Common myeloid progenitor, CD34-positive (primary cell): ENCODE measurements at regions not wholly inside any gene's neighbourhood (a gene's known extent, or its start where the extent isn't known, plus 50 kb on each side); places are given as distances from the start of the nearest gene placed in this dataset.

Experiments
- CTCF ChIA-PET: fragments of 350-600 bp; sonication (Branson Sonifier 250); formaldehyde crosslinking; loops from one replicate; lab custom pipeline; 2021; ENCODE audit warnings: antibody characterized with exemption; lab: Charles Lee
- POLR2A ChIA-PET: fragments of 350-600 bp; sonication (Branson Sonifier 250); formaldehyde crosslinking; loops from one replicate; lab custom pipeline; 2021; ENCODE audit warnings: antibody characterized with exemption; lab: Charles Lee
- DNase-seq, 3 donors: peaks; one replicate each; pipeline versions ENCODE4 v3.0.0 to v3.0.0-alpha.2; 2013
- H3K27ac ChIP-seq, 2 experiments: 1 replicate in 1 of 2; 2 replicates in 1 of 2; pipeline ENCODE4 v1.7.0; 2013; ENCODE audit warnings: inconsistent platforms in 2 of 2, low read length in 2 of 2, mild to moderate bottlenecking in 2 of 2, low read depth in 1 of 2, moderate library complexity in 1 of 2; ENCODE audit not compliant: severe bottlenecking in 2 of 2, insufficient read depth in 1 of 2, poor library complexity in 1 of 2
- H3K27me3 ChIP-seq, 5 experiments: replicated peaks in 2 of 5; 1 replicate in 3 of 5; 2 replicates in 2 of 5; pipeline versions ENCODE4 v1.6.1 to v1.7.0; 2013; ENCODE audit warnings: low read length in 4 of 5, mild to moderate bottlenecking in 2 of 5, moderate library complexity in 2 of 5, inconsistent platforms in 1 of 5; ENCODE audit not compliant: insufficient read depth in 5 of 5, control insufficient read depth in 4 of 5
- H3K36me3 ChIP-seq, 4 experiments: 1 replicate in 2 of 4; 2 replicates in 2 of 4; pipeline versions ENCODE4 v1.6.1 to v1.7.0; 2013; ENCODE audit warnings: low read length in 3 of 4, control low read depth in 1 of 4, mild to moderate bottlenecking in 1 of 4; ENCODE audit not compliant: control insufficient read depth in 4 of 4, insufficient read depth in 4 of 4
- H3K4me1 ChIP-seq, 4 experiments: 1 replicate in 3 of 4; 2 replicates in 1 of 4; pipeline versions ENCODE4 v1.6.1 to v1.7.1; 2013; ENCODE audit warnings: low read length in 3 of 4, mild to moderate bottlenecking in 3 of 4, control low read depth in 1 of 4, inconsistent platforms in 1 of 4, moderate library complexity in 1 of 4; ENCODE audit not compliant: control insufficient read depth in 4 of 4, insufficient read depth in 4 of 4; ENCODE audit errors: control extremely low read depth in 1 of 4
- H3K4me3 ChIP-seq, 7 experiments: 1 replicate in 4 of 7; 2 replicates in 3 of 7; pipeline versions ENCODE4 v1.5.1 to v1.7.0; 2013; ENCODE audit warnings: mild to moderate bottlenecking in 7 of 7, low read length in 6 of 7, moderate library complexity in 6 of 7, inconsistent platforms in 2 of 7, low read depth in 2 of 7, control low read depth in 1 of 7; ENCODE audit not compliant: insufficient read depth in 4 of 7, control insufficient read depth in 1 of 7; ENCODE audit errors: extremely low read depth in 1 of 7
- H3K9me3 ChIP-seq, 5 experiments: 1 replicate in 4 of 5; 2 replicates in 1 of 5; pipeline versions ENCODE4 v1.6.1 to v1.7.1; 2013; ENCODE audit warnings: low read length in 4 of 5, mild to moderate bottlenecking in 2 of 5, inconsistent platforms in 1 of 5, low read depth in 1 of 5, moderate library complexity in 1 of 5; ENCODE audit not compliant: control insufficient read depth in 4 of 5, insufficient read depth in 2 of 5; ENCODE audit errors: control extremely low read depth in 1 of 5
- WGBS: methylation state at CpG from one replicate; pipeline ENCODE4 v1.1.5; 2013; ENCODE audit not compliant: insufficient coverage; 5-methylcytosine and 5-hydroxymethylcytosine counted together

DNA sequence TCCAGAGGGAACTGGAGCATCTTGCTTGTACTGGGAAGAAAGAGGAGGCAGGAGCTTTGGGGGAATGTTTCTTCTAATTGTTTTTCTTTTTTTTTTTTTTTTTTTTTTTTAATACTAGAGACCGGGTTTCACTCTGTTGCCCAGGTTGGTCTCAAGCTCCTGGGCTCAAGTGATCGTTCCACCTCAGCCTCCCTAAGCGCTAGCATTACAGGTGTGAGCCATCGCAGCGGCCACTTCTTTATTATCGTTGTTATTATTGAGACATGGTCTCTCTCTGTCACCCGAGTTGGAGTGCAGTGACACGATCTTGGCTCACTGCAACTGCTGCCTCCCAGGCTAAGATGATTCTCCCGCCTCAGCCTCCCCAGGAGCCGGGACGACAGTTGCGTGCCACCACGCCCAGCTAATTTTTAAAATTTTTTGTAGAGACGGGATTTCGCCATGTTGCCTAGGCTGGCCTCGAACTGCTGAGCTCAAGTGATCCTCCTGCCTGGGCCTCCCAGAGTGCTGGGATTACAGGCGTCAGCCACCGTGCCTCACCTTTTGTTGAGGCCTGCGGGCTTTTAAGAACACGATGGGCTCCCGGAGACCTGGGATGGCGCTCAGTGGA, 137.3 kb upstream of the GSE1 start:
- CTCF ChIA-PET: interaction anchor here (0.7 to 4.2 kb wide), 4 partner anchors 10 to 30 kb away, joined by 3 to 14 read pairs (median 6); no protein-coding TSS in a partner anchor

DNA sequence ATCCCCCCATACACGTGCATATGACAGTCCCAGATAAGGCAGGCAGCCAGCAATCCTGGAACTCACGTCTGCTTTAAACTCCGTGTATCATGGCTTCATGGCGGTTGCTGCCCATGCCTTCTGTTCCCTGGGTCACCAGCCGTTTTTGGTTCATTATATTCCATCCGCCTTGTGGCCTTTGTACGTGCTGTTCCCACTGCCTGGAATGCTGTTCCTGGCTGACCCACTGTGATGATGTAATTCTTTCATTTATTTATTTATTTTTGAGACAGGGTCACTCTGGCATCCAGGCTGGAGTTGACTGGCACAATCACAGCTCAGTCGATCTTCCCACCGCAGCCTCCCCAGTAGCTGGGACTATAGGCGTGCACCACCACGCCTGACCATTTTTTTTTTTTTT, 136.7 kb upstream of the GSE1 start:
- no peaks in the 10 kb centered on the region for H3K27me3 ChIP-seq
- peaks cover 0 to 28% (median 13%) of the 10 kb centered on the region in 4 experiments for H3K4me1 ChIP-seq
- ChIA-PET CTCF (interaction anchor here (1.1 to 4.2 kb wide), 6 partner anchors 8 to 86 kb away, joined by 3 to 14 read pairs (median 4); no protein-coding TSS in a partner anchor), POLR2A (no interaction called here)
- no peaks in the 10 kb centered on the region for H3K9me3 ChIP-seq
- no peak overlapping the region for H3K4me3 ChIP-seq
- H3K36me3 ChIP-seq: no peaks in the 10 kb centered on the region
- 97% methylated on average over 9 of the region's 11 CpGs for WGBS
- DNase-seq: no peak
- H3K27ac ChIP-seq: no peak overlapping the region

More for the DNA sequence above, 137.3 kb upstream of the GSE1 start:
- Histone ChIP-seq H3K27me3 (no peaks in the 10 kb centered on the region), H3K4me1 (peaks cover 0 to 31% (median 15%) of the 10 kb centered on the region in 4 experiments), H3K4me3 (no peak overlapping the region), H3K27ac (no peak overlapping the region), H3K9me3 (no peaks in the 10 kb centered on the region), H3K36me3 (no peaks in the 10 kb centered on the region)
- WGBS: over 99% methylated on average over 17 of the region's 22 CpGs
- DNase-seq: no peak
- POLR2A ChIA-PET: no interaction called here

DNA sequence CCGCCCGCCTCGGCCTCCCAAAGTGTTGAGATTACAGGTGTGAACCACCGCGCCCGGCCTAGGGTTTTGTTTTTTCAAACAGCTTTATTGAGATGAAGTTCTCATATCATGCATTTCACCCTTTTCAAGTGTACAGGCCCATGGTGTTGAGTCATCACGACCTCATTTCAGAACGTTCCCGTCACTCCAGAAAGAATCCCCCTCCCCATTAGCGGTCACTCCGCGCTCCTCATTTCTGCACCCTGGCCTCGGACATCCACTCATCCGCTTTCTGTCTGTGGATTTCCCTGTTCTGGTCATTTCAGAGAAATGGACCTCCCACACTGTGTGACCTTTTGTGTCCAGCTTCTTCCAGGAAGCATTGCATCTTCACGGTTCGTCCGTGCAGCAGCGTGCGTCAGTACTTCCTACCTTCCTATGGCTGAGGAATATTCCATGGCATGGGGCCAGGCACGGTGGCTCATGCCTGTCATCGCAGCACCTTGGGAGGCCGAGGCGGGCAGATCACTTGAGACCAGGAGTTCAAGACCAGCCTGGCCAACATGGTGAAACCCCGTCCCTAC, 135.2 kb upstream of the GSE1 start:
- no peak for DNase-seq
- WGBS: 93% methylated on average over 20 of the region's 24 CpGs
- Histone ChIP-seq H3K27ac (no peak overlapping the region), H3K27me3 (no peaks in the 10 kb centered on the region), H3K36me3 (no peaks in the 10 kb centered on the region), H3K9me3 (no peaks in the 10 kb centered on the region), H3K4me3 (no peak overlapping the region), H3K4me1 (peaks cover 0 to 19% (median 9%) of the 10 kb centered on the region in 4 experiments)
- ChIA-PET CTCF (interaction anchor here (0.6 to 4.2 kb wide), 8 partner anchors 10 to 875 kb away, joined by 3 to 14 read pairs (median 4); no protein-coding TSS in a partner anchor), POLR2A (no interaction called here)

DNA sequence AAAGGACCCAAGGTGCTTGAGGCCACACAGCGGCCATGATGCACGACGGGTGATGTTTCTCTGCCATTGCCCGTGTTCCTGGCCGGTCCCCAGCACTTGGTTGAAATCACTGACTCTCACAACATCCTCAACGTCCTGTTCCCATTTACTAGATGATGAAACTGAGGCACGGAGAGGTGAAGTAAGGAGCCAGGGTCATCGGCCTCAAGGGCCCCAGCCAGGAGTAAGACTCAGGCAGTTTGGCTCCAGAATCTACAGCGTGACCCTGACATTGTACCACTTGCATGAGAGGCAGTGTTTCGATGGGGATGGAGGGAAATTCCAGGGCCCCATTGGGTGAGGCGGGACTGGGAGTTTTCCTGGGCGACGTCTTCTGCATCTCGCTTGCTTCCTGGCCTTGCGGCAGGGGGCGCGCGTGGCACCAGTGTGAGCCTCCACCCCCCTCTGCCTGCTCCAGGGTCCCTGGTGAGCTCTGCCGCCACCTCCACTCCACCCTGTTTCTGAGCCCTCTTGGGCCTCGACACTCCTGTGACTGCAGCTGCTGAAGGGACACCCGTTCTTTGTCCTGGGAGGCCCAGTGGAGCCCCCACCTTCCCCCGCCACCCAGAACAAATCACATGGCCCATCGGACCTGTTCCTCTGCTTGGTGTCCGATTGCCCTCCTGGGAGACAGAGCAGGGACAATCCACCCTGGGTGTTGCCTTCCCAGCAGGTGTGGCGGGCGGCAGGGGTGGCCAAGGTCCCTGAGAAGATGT, 133.0 kb upstream of the GSE1 start:
- H3K27me3 ChIP-seq: no peaks in the 10 kb centered on the region
- no peak overlapping the region for H3K27ac ChIP-seq
- DNase-seq: peak in 2 of 3 donors; percentile 33 to 48
- ChIA-PET POLR2A (no interaction called here), CTCF (interaction anchor here (0.8 to 4.2 kb wide), 10 partner anchors 8 to 130 kb away, joined by 3 to 14 read pairs (median 3); no protein-coding TSS in a partner anchor)
- H3K4me3 ChIP-seq: no peak overlapping the region
- 91% methylated on average over 26 of the region's 26 CpGs for WGBS
- H3K9me3 ChIP-seq: no peaks in the 10 kb centered on the region
- peaks cover 0 to 23% (median 11%) of the 10 kb centered on the region in 4 experiments for H3K4me1 ChIP-seq
- no peaks in the 10 kb centered on the region for H3K36me3 ChIP-seq

DNA sequence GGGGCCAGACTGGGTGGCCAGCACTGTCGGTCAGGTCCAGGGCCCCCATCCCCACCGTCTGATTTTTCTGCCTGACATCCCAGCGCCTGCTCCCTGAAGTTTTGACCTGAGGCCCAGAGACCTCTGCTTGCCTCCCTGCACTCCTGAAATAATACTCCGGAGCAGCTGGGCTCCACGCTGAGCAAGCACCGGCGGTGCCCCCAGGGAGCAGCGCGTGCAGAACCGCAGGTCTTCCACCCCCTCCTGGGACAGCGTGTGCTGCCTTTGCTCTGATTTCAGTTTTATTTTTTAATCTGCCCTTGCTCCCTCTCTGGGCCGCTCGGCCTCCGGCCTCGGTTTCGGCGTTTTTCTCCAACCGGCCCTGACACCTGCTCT, 132.4 kb upstream of the GSE1 start:
- H3K9me3 ChIP-seq: no peaks in the 10 kb centered on the region

DNA sequence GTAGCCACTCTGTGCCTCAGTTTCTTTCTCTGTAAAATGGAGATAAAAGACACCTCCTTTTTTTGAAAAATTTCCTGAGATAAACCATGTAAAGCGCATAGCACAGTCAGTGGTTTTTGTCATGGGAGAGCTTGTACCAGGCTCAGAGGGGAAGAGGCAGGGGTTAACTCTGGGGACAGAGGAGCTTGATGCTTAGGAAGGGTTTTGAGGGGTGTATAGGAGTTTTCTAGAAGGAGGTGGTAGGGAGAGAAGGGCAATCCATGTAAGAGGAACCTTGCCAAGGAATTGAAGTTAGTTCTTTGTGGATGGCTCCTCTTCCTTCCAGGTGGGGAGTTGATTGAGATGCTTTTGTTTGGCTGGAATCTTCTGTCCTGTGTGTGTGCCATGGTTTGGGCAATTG, 131.9 kb upstream of the GSE1 start:
- Histone ChIP-seq H3K27me3 (no peaks in the 10 kb centered on the region), H3K27ac (no peak overlapping the region), H3K4me1 (peaks cover 0 to 32% (median 14%) of the 10 kb centered on the region in 4 experiments), H3K4me3 (no peak overlapping the region), H3K36me3 (no peaks in the 10 kb centered on the region), H3K9me3 (no peaks in the 10 kb centered on the region)
- 100% methylated on average over 1 of the region's 1 CpG for WGBS
- ChIA-PET POLR2A (no interaction called here), CTCF (interaction anchor here (0.9 to 1.6 kb wide), 4 partner anchors 20 to 82 kb away, joined by 3 to 6 read pairs (median 4); no protein-coding TSS in a partner anchor)
- no peak for DNase-seq

More for the DNA sequence above, 132.4 kb upstream of the GSE1 start:
- POLR2A ChIA-PET: no interaction called here
- Histone ChIP-seq H3K27me3 (no peaks in the 10 kb centered on the region), H3K4me1 (peaks cover 0 to 27% (median 13%) of the 10 kb centered on the region in 4 experiments), H3K4me3 (no peak overlapping the region), H3K36me3 (no peaks in the 10 kb centered on the region), H3K27ac (no peak overlapping the region)
- DNase-seq: no peak
- WGBS: 85% methylated on average over 18 of the region's 18 CpGs
- CTCF ChIA-PET: interaction anchor here (1.0 to 2.0 kb wide), 6 partner anchors 10 to 129 kb away, joined by 3 to 7 read pairs (median 4); no protein-coding TSS in a partner anchor
